Aorta (tissue), 5 donors: ENCODE measurements at regions not wholly inside any gene's neighbourhood (a gene's known extent, or its start where the extent isn't known, plus 50 kb on each side); places are given as distances from the start of the nearest gene placed in this dataset.

ENCODE experiments used
- ATAC-seq: fragments of 200-7000 bp; cut with Tn5 transposase; one replicate; pipeline ENCODE4 v1.9.1; 2022; ENCODE audit warnings: moderate library complexity; ENCODE audit not compliant: low FRiP score
- DNase-seq, 2 donors: peaks; one replicate each; pipeline ENCODE4 v3.0.0-alpha.2; 2020
- H3K27ac ChIP-seq, 2 donors: one replicate each; pipeline ENCODE4 v1.5.1; 2013; ENCODE audit warnings: low read length in 2 of 2, mild to moderate bottlenecking in 2 of 2, moderate library complexity in 2 of 2, control low read depth in 1 of 2, inconsistent platforms in 1 of 2, low read depth in 1 of 2
- H3K27me3 ChIP-seq, 2 donors: one replicate each; pipeline ENCODE4 v1.6.1; 2013; ENCODE audit warnings: control low read depth in 1 of 2, low read length in 1 of 2, mild to moderate bottlenecking in 1 of 2, moderate library complexity in 1 of 2; ENCODE audit not compliant: insufficient read depth in 2 of 2, control insufficient read depth in 1 of 2
- H3K36me3 ChIP-seq, 2 donors: one replicate each; pipeline ENCODE4 v1.6.1; 2013; ENCODE audit warnings: control low read depth in 1 of 2, low read length in 1 of 2, mild to moderate bottlenecking in 1 of 2; ENCODE audit not compliant: insufficient read depth in 2 of 2, control insufficient read depth in 1 of 2
- H3K4me1 ChIP-seq, 2 donors: one replicate each; pipeline ENCODE4 v1.6.1; 2013; ENCODE audit warnings: low read length in 2 of 2, control low read depth in 1 of 2, mild to moderate bottlenecking in 1 of 2, moderate library complexity in 1 of 2; ENCODE audit not compliant: insufficient read depth in 2 of 2, control insufficient read depth in 1 of 2
- H3K4me3 ChIP-seq, 2 donors: one replicate each; pipeline ENCODE4 v1.5.1; 2013; ENCODE audit warnings: low read length in 2 of 2, control low read depth in 1 of 2, mild to moderate bottlenecking in 1 of 2
- H3K9me3 ChIP-seq: one replicate; pipeline ENCODE4 v1.6.1; 2013; ENCODE audit warnings: mild to moderate bottlenecking, low read length; ENCODE audit not compliant: control insufficient read depth
- WGBS, 2 donors: extraction: QIAGEN DNeasy Blood & Tissue Kit; methylation state at CpG; one replicate each; pipeline ENCODE4 v1.1.7; 2013; 5-methylcytosine and 5-hydroxymethylcytosine counted together
- intact Hi-C, 2 donors: fragments of 100-400 bp; cut with DNase I; formaldehyde crosslinking; loops; one replicate each; pipeline versions ENCODE4 v1.14.2 to v1.15.0; 2022
- donor health status: healthy with polysubstance abuse.
- donor health status: Bipolar disorder and iron deficiency.
- donor health status: DM: no; HTN: no; CAD: no.
- donor health status: DM: no; HTN: no; CAD: no.
- donor health status: DM: yes; HTN: yes; CAD: no.

GRCh38 chr10:8180360-8181109 is 126.0 kb downstream of the GATA3 start:
- peaks cover 1% of the 10 kb centered on the region for H3K9me3 ChIP-seq
- intact Hi-C loops = no loop called here
- no peaks in the 10 kb centered on the region for H3K4me1 ChIP-seq
- DNase-seq = no peak
- H3K27ac ChIP-seq = no peak overlapping the region
- no peak overlapping the region for H3K4me3 ChIP-seq
- H3K27me3 ChIP-seq = no peaks in the 10 kb centered on the region
- 68 to 75% methylated on average over 9 of the region's 9 CpGs for WGBS, 2 donors
- no peak for ATAC-seq
- H3K36me3 ChIP-seq = no peaks in the 10 kb centered on the region

- H3K27me3 ChIP-seq = no peaks in the 10 kb centered on the region
- H3K4me1 ChIP-seq = no peaks in the 10 kb centered on the region
- peaks cover 1% of the 10 kb centered on the region for H3K9me3 ChIP-seq
- H3K36me3 ChIP-seq = no peaks in the 10 kb centered on the region
- DNase-seq (no peak), ATAC-seq (no peak)
- 85 to 87% methylated on average over 11 of the region's 11 CpGs for WGBS, 2 donors
- intact Hi-C loops = no loop called here
- no peak overlapping the region for H3K27ac ChIP-seq
- H3K4me3 ChIP-seq = no peak overlapping the region
Measured at GRCh38 chr10:8181496-8182157, 127.1 kb downstream of the GATA3 start.

GRCh38 chr10:8182806-8183205 is 128.3 kb downstream of the GATA3 start:
- H3K9me3 ChIP-seq = no peaks in the 10 kb centered on the region
- WGBS, 2 donors = 51 to 62% methylated on average over 3 of the region's 3 CpGs
- H3K27me3 ChIP-seq = no peaks in the 10 kb centered on the region
- no peaks in the 10 kb centered on the region for H3K36me3 ChIP-seq
- no peak overlapping the region for H3K4me3 ChIP-seq
- H3K27ac ChIP-seq = no peak overlapping the region
- intact Hi-C loops = no loop called here
- ATAC-seq (no peak), DNase-seq (no peak)
- H3K4me1 ChIP-seq = no peaks in the 10 kb centered on the region

- Histone ChIP-seq H3K4me1 (no peaks in the 10 kb centered on the region), H3K9me3 (no peaks in the 10 kb centered on the region), H3K36me3 (no peaks in the 10 kb centered on the region), H3K27me3 (no peaks in the 10 kb centered on the region), H3K4me3 (no peak overlapping the region), H3K27ac (no peak overlapping the region)
- intact Hi-C loops = no loop called here
- no peak for ATAC-seq
- DNase-seq = no peak
- WGBS, 2 donors = 46 to 65% methylated on average over 5 of the region's 5 CpGs
Measured at GRCh38 chr10:8183241-8183704, 128.8 kb downstream of the GATA3 start.

GRCh38 chr10:8187171-8187666 is 132.7 kb downstream of the GATA3 start:
- ATAC-seq (no peak), DNase-seq (no peak)
- H3K4me3 ChIP-seq = no peak overlapping the region
- WGBS, 2 donors = 85 to 94% methylated on average over 3 of the region's 3 CpGs
- H3K4me1 ChIP-seq = no peaks in the 10 kb centered on the region
- intact Hi-C loops = no loop called here
- no peaks in the 10 kb centered on the region for H3K27me3 ChIP-seq
- no peak overlapping the region for H3K27ac ChIP-seq
- no peaks in the 10 kb centered on the region for H3K36me3 ChIP-seq
- H3K9me3 ChIP-seq = no peaks in the 10 kb centered on the region

- intact Hi-C loops = no loop called here
- H3K36me3 ChIP-seq = no peaks in the 10 kb centered on the region
- DNase-seq = no peak
- no peaks in the 10 kb centered on the region for H3K4me1 ChIP-seq
- no peaks in the 10 kb centered on the region for H3K9me3 ChIP-seq
- no peak overlapping the region for H3K27ac ChIP-seq
- 44 to 73% methylated on average over 8 of the region's 8 CpGs for WGBS, 2 donors
- ATAC-seq = no peak
- no peaks in the 10 kb centered on the region for H3K27me3 ChIP-seq
- H3K4me3 ChIP-seq = no peak overlapping the region
Measured at GRCh38 chr10:8189458-8189857, 135.0 kb downstream of the GATA3 start.

- Histone ChIP-seq H3K36me3 (no peaks in the 10 kb centered on the region), H3K27ac (no peak overlapping the region), H3K4me1 (no peaks in the 10 kb centered on the region), H3K9me3 (no peaks in the 10 kb centered on the region), H3K27me3 (no peaks in the 10 kb centered on the region), H3K4me3 (no peak overlapping the region)
- ATAC-seq (no peak), DNase-seq (no peak)
- intact Hi-C loops = no loop called here
Measured at GRCh38 chr10:8192301-8192700, 137.8 kb downstream of the GATA3 start.

GRCh38 chr10:8193546-8193945 is 139.1 kb downstream of the GATA3 start:
- H3K9me3 ChIP-seq = no peaks in the 10 kb centered on the region
- no peak overlapping the region for H3K4me3 ChIP-seq
- intact Hi-C loops = no loop called here
- no peaks in the 10 kb centered on the region for H3K27me3 ChIP-seq
- H3K4me1 ChIP-seq = no peaks in the 10 kb centered on the region
- no peak overlapping the region for H3K27ac ChIP-seq
- H3K36me3 ChIP-seq = no peaks in the 10 kb centered on the region
- DNase-seq = no peak
- WGBS, 2 donors = 62 to 66% methylated on average over 4 of the region's 4 CpGs
- no peak for ATAC-seq

GRCh38 chr10:8194050-8194449 is 139.6 kb downstream of the GATA3 start:
- intact Hi-C loops = no loop called here
- WGBS, 2 donors = 89 to 91% methylated on average over 7 of the region's 7 CpGs
- Histone ChIP-seq H3K9me3 (no peaks in the 10 kb centered on the region), H3K36me3 (no peaks in the 10 kb centered on the region), H3K4me3 (no peak overlapping the region), H3K27me3 (no peaks in the 10 kb centered on the region), H3K4me1 (no peaks in the 10 kb centered on the region), H3K27ac (no peak overlapping the region)
- ATAC-seq (no peak), DNase-seq (no peak)
